ENCODE measurements at regions not wholly inside any gene's neighbourhood (a gene's known extent, or its start where the extent isn't known, plus 50 kb on each side); places are given as distances from the start of the nearest gene placed in this dataset.

DNA sequence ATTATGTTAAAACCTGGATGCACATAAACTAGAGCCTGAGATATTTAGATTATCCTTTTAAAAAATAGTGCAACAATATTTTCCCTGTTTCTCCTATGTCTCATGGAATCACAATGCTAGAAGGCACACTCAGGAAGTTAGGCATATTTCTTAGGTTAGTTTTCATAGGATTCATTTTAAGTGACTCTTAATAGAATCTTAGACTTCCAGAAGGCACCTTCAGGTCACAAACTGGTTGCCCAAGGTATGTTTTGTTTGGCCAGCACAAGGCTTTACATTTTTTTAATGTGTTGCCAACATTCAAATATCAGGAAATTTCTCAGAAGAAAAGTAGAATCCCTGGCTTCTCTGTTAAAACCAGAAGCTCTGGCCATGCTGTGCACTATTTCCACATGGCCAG lies 129.3 kb downstream of the LNPK start:
- Histone ChIP-seq H3K4me1 (ENCODE audit: control insufficient read depth, insufficient read depth, low read length) (no peaks in the 10 kb centered on the region), H3K27ac (ENCODE audit: low read depth, low read length) (no peak overlapping the region), H3K27me3 (ENCODE audit: control insufficient read depth, insufficient read depth, low read length) (no peaks in the 10 kb centered on the region), H3K9ac (ENCODE audit: low read depth, low read length) (no peak overlapping the region), H3K4me3 (ENCODE audit: low read depth, low read length) (no peak overlapping the region), H3K36me3 (ENCODE audit: control insufficient read depth, insufficient read depth, low read length) (no peaks in the 10 kb centered on the region), H3K9me3 (ENCODE audit: control insufficient read depth, insufficient read depth, low read length) (no peaks in the 10 kb centered on the region)

GRCh38 chr2:175872005-175872348 lies 130.1 kb downstream of the LNPK start:
- H3K9ac ChIP-seq (ENCODE audit: low read depth, low read length): no peak overlapping the region
- no peak overlapping the region for H3K4me3 ChIP-seq (ENCODE audit: low read depth, low read length)
- no peaks in the 10 kb centered on the region for H3K4me1 ChIP-seq (ENCODE audit: control insufficient read depth, insufficient read depth, low read length)
- H3K27ac ChIP-seq (ENCODE audit: low read depth, low read length): no peak overlapping the region
- no peaks in the 10 kb centered on the region for H3K9me3 ChIP-seq (ENCODE audit: control insufficient read depth, insufficient read depth, low read length)
- H3K27me3 ChIP-seq (ENCODE audit: control insufficient read depth, insufficient read depth, low read length): no peaks in the 10 kb centered on the region
- no peaks in the 10 kb centered on the region for H3K36me3 ChIP-seq (ENCODE audit: control insufficient read depth, insufficient read depth, low read length)

DNA sequence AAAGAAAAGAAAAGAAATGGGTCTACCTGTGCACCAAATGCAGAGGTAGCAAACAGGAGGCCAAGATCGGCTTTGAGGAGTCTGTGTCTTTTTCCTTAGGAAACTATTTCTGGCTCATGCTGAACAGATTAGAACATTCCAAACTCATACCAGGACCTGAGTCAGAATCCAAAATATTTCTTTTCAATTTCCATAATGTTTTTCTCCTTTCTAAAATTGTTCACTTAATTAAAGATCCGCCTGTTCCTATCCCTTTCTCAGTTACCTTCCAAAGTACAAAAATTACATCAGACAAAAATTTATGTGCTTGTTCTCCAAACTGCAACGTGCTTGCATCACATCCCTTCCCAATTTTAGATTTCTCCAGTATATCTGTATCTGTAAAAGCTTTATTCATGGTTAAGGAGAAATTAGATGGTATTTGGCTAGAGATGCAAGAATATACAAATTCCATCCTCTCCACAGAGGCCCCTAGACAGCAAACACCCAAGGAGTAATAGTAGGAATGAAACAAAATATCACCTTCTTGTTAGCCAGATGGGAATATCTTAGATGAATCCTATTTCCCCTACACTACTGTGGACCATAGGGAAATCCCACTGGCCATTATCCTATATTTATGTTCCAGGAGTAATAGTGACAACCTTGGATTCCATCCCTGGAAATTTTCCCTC lies 130.6 kb downstream of the LNPK start:
- Histone ChIP-seq H3K27ac (ENCODE audit: low read depth, low read length) (no peak overlapping the region), H3K9ac (ENCODE audit: low read depth, low read length) (no peak overlapping the region), H3K36me3 (ENCODE audit: control insufficient read depth, insufficient read depth, low read length) (no peaks in the 10 kb centered on the region), H3K4me1 (ENCODE audit: control insufficient read depth, insufficient read depth, low read length) (no peaks in the 10 kb centered on the region), H3K9me3 (ENCODE audit: control insufficient read depth, insufficient read depth, low read length) (no peaks in the 10 kb centered on the region), H3K27me3 (ENCODE audit: control insufficient read depth, insufficient read depth, low read length) (no peaks in the 10 kb centered on the region), H3K4me3 (ENCODE audit: low read depth, low read length) (no peak overlapping the region)

- Histone ChIP-seq H3K9me3 (ENCODE audit: control insufficient read depth, insufficient read depth, low read length) (no peaks in the 10 kb centered on the region), H3K4me3 (ENCODE audit: low read depth, low read length) (no peak overlapping the region), H3K27ac (ENCODE audit: low read depth, low read length) (no peak overlapping the region), H3K27me3 (ENCODE audit: control insufficient read depth, insufficient read depth, low read length) (no peaks in the 10 kb centered on the region), H3K9ac (ENCODE audit: low read depth, low read length) (no peak overlapping the region), H3K36me3 (ENCODE audit: control insufficient read depth, insufficient read depth, low read length) (no peaks in the 10 kb centered on the region), H3K4me1 (ENCODE audit: control insufficient read depth, insufficient read depth, low read length) (no peaks in the 10 kb centered on the region)
These were observed 136.4 kb downstream of the LNPK start for GRCh38 chr2:175865716-175866115.

- no peaks in the 10 kb centered on the region for H3K4me1 ChIP-seq (ENCODE audit: control insufficient read depth, insufficient read depth, low read length)
- no peak overlapping the region for H3K4me3 ChIP-seq (ENCODE audit: low read depth, low read length)
- no peak overlapping the region for H3K9ac ChIP-seq (ENCODE audit: low read depth, low read length)
- no peaks in the 10 kb centered on the region for H3K27me3 ChIP-seq (ENCODE audit: control insufficient read depth, insufficient read depth, low read length)
- H3K9me3 ChIP-seq (ENCODE audit: control insufficient read depth, insufficient read depth, low read length): no peaks in the 10 kb centered on the region
- H3K36me3 ChIP-seq (ENCODE audit: control insufficient read depth, insufficient read depth, low read length): no peaks in the 10 kb centered on the region
- H3K27ac ChIP-seq (ENCODE audit: low read depth, low read length): no peak overlapping the region
These were observed 137.8 kb downstream of the LNPK start for GRCh38 chr2:175864137-175864850.

DNA sequence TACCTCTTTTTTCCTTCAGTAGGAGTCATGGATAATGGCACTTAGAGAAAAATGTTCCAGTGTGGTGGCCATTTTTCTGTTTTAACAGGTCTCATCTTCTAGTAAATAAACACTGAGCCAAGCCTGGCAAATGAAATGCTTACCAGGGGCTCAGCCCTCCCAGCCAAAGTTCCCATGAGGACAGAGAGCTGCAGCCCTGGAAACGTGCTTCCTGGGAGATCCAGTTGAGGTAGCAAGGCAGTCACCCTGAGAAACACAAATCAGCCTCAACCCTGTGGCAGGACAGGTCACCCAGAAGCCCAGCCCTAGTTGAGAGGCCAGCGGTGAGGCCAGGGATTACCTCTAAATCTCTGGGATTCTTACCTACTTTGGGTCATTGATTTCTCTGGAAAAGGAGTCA lies 140.1 kb downstream of the LNPK start:
- Histone ChIP-seq H3K9me3 (ENCODE audit: control insufficient read depth, insufficient read depth, low read length) (no peaks in the 10 kb centered on the region), H3K36me3 (ENCODE audit: control insufficient read depth, insufficient read depth, low read length) (no peaks in the 10 kb centered on the region), H3K27ac (ENCODE audit: low read depth, low read length) (no peak overlapping the region), H3K27me3 (ENCODE audit: control insufficient read depth, insufficient read depth, low read length) (no peaks in the 10 kb centered on the region), H3K9ac (ENCODE audit: low read depth, low read length) (no peak overlapping the region), H3K4me3 (ENCODE audit: low read depth, low read length) (no peak overlapping the region), H3K4me1 (ENCODE audit: control insufficient read depth, insufficient read depth, low read length) (no peaks in the 10 kb centered on the region)

DNA sequence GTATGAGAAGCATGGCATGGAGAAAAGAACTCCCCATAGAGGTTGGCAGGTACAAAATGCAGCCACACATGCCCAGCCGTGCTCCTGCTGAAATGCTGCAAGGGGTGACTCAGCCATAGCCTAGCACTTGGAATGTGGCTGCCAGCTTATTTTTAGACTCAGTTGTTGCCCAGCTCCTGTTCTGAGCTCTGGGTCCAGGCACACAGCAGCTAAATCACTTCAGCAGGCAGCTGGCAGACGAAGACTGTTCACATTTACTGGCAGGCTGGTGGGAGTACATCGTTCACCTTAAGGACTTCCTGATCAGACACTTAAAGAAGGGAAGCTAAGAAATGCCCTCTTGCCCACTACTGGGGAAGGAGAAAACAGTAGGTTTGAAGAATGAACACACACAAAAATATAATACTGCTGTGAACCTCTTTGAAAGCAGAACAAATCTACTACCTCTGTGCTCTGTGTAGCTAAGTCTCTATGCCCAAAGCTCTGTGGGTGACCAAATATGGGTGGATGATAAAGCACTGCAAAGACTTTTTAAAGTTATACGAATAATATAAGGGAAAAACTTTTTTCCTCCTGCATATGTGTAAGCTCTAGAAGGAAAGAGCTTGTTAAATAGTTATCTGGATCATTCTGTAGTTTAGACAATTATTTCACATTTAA lies 146.1 kb downstream of the LNPK start:
- Histone ChIP-seq H3K27ac (ENCODE audit: low read depth, low read length) (no peak overlapping the region), H3K36me3 (ENCODE audit: control insufficient read depth, insufficient read depth, low read length) (no peaks in the 10 kb centered on the region), H3K4me3 (ENCODE audit: low read depth, low read length) (no peak overlapping the region), H3K9me3 (ENCODE audit: control insufficient read depth, insufficient read depth, low read length) (no peaks in the 10 kb centered on the region), H3K4me1 (ENCODE audit: control insufficient read depth, insufficient read depth, low read length) (peaks cover 39% of the 10 kb centered on the region), H3K27me3 (ENCODE audit: control insufficient read depth, insufficient read depth, low read length) (no peaks in the 10 kb centered on the region), H3K9ac (ENCODE audit: low read depth, low read length) (no peak overlapping the region)

DNA sequence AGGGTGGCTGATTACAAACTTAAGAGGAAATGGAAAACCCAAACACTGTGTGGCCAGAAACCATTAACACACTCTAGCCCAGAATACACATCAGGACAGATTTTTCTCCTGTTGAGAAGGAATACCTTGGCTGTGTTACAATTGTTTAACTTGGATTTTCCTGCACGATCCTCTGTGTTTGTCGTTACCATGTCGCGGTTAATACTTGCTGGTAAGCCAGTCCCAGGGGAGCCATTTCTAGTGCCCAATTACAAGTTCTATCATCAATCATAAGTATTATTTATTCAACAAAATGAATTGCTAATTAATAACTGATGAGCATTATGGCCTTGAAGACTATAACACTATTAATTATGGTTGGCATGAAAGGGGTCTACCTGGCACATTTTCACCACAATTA lies 146.8 kb downstream of the LNPK start:
- Histone ChIP-seq H3K36me3 (ENCODE audit: control insufficient read depth, insufficient read depth, low read length) (no peaks in the 10 kb centered on the region), H3K9ac (ENCODE audit: low read depth, low read length) (no peak overlapping the region), H3K4me1 (ENCODE audit: control insufficient read depth, insufficient read depth, low read length) (peaks cover 39% of the 10 kb centered on the region), H3K27ac (ENCODE audit: low read depth, low read length) (no peak overlapping the region), H3K9me3 (ENCODE audit: control insufficient read depth, insufficient read depth, low read length) (no peaks in the 10 kb centered on the region), H3K27me3 (ENCODE audit: control insufficient read depth, insufficient read depth, low read length) (no peaks in the 10 kb centered on the region), H3K4me3 (ENCODE audit: low read depth, low read length) (no peak overlapping the region)

- no peaks in the 10 kb centered on the region for H3K27me3 ChIP-seq (ENCODE audit: control insufficient read depth, insufficient read depth, low read length)
- H3K36me3 ChIP-seq (ENCODE audit: control insufficient read depth, insufficient read depth, low read length): no peaks in the 10 kb centered on the region
- no peak overlapping the region for H3K9ac ChIP-seq (ENCODE audit: low read depth, low read length)
- no peaks in the 10 kb centered on the region for H3K9me3 ChIP-seq (ENCODE audit: control insufficient read depth, insufficient read depth, low read length)
- no peak overlapping the region for H3K27ac ChIP-seq (ENCODE audit: low read depth, low read length)
- peaks cover 39% of the 10 kb centered on the region for H3K4me1 ChIP-seq (ENCODE audit: control insufficient read depth, insufficient read depth, low read length)
- no peak overlapping the region for H3K4me3 ChIP-seq (ENCODE audit: low read depth, low read length)
These were observed 147.4 kb downstream of the LNPK start for GRCh38 chr2:175854665-175855064.

DNA sequence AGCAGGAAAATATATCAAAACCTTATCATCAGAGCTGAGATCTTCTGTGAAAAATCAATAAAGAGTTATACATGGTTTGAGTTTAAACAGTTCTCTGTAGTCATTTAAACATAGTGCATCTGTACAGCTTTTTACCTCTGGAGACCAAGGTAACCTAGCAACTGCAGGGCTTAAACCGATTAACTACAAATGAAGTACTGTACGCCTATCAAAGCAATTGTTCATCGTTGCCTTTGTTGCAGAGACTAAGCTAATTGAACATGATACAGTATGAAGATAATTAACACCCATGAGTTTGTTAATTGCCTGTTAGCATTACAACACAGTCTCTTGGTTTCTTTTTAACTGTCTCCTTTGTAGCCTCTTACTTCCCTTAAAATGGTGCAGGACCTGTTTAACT lies 147.9 kb downstream of the LNPK start:
- Histone ChIP-seq H3K36me3 (ENCODE audit: control insufficient read depth, insufficient read depth, low read length) (no peaks in the 10 kb centered on the region), H3K27ac (ENCODE audit: low read depth, low read length) (no peak overlapping the region), H3K9me3 (ENCODE audit: control insufficient read depth, insufficient read depth, low read length) (no peaks in the 10 kb centered on the region), H3K9ac (ENCODE audit: low read depth, low read length) (no peak overlapping the region), H3K4me1 (ENCODE audit: control insufficient read depth, insufficient read depth, low read length) (peaks cover 39% of the 10 kb centered on the region), H3K27me3 (ENCODE audit: control insufficient read depth, insufficient read depth, low read length) (no peaks in the 10 kb centered on the region), H3K4me3 (ENCODE audit: low read depth, low read length) (no peak overlapping the region)

- H3K27me3 ChIP-seq (ENCODE audit: control insufficient read depth, insufficient read depth, low read length): no peaks in the 10 kb centered on the region
- H3K27ac ChIP-seq (ENCODE audit: low read depth, low read length): no peak overlapping the region
- no peaks in the 10 kb centered on the region for H3K36me3 ChIP-seq (ENCODE audit: control insufficient read depth, insufficient read depth, low read length)
- H3K4me3 ChIP-seq (ENCODE audit: low read depth, low read length): no peak overlapping the region
- H3K9ac ChIP-seq (ENCODE audit: low read depth, low read length): no peak overlapping the region
- peaks cover 39% of the 10 kb centered on the region for H3K4me1 ChIP-seq (ENCODE audit: control insufficient read depth, insufficient read depth, low read length)
- no peaks in the 10 kb centered on the region for H3K9me3 ChIP-seq (ENCODE audit: control insufficient read depth, insufficient read depth, low read length)
These were observed 148.5 kb downstream of the LNPK start for GRCh38 chr2:175853616-175853890.
